Renal cortex interstitium (tissue), 11 donors: ENCODE measurements at regions not wholly inside any gene's neighbourhood (a gene's known extent, or its start where the extent isn't known, plus 50 kb on each side); places are given as distances from the start of the nearest gene placed in this dataset.
"Not testable (repeated sequence)": the region's sequence is repeated elsewhere in the genome, so short reads cannot be mapped to it uniquely, and the experiment has no call there.

Experiments used
- DNase-seq, 11 donors: peaks; one replicate each; pipeline ENCODE4 v3.0.0-alpha.2; 2013; ENCODE audit warnings: low read depth in 9 of 11, low spot score in 4 of 11; ENCODE audit errors: extremely low read depth in 1 of 11

DNA sequence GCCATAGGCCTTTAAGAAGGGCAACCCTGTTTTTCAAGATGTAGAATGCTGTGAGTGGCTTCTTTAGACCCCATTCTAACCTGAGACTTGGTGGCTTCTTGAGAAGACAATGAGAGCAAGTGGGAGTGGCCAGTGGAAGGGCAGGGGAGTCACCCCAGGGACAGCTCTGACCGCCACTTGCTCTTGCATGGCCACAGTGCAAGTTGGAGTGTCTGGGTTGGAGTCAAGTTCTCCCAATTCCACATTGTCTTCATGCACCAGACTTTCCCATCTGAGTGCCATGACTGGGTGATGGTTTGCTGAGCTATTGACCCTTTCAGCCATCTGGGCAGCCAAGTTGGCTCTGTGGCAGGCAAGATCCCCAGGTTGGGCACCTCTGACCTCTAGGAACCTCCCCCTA lies 148.0 kb upstream of the SKOR2 start:
- no peak for DNase-seq

DNA sequence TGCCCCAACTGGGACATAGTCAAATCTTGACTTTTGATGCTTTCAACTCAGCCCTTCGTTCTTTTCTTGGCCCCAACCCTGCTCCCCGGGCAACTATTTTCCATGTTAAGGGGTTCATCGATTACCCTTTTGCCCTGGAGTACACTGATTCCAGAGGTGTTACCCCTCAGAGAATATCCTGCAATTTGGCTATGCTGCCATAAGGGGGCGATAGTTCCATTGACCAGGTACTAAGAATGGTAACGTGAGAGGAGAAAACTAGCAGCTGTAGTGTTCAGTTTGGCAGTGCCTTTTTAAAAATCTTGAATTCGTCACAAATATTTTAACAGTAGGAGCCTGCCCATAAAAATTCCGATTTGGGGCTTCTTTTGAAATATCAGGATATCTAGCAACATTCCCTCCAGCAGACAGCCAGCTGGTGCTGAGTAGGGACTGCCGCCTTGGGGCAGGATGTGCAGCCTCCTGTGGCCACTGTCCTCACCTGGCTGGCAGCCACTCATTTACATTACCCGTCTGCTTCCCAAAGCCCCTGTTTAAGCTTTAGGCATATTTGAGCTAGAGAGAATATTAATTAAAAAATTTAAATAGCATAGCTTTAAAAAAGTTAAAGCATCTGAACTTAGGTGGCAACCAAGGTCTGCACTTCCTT lies 146.3 kb upstream of the SKOR2 start:
- no peak for DNase-seq

DNA sequence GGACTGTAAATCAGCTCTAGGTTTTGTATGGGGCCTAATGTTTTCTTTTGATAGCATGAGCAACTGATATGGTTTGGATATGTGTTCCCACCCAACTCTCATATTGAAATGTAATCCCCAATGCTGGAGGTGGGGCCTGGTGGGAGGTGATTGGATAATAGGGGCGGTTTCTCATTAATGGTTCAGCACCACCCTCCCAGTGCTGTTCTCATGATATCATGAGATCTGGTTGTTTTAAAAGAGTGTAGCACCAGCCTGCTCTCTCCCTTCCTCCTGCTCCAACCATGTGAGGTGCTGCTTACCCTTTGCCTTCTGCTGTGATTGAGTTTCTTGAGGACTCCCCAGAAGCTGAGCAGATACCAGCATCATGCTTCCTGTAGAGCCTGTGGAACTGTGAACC lies 140.2 kb upstream of the SKOR2 start:
- DNase-seq = no peak

DNA sequence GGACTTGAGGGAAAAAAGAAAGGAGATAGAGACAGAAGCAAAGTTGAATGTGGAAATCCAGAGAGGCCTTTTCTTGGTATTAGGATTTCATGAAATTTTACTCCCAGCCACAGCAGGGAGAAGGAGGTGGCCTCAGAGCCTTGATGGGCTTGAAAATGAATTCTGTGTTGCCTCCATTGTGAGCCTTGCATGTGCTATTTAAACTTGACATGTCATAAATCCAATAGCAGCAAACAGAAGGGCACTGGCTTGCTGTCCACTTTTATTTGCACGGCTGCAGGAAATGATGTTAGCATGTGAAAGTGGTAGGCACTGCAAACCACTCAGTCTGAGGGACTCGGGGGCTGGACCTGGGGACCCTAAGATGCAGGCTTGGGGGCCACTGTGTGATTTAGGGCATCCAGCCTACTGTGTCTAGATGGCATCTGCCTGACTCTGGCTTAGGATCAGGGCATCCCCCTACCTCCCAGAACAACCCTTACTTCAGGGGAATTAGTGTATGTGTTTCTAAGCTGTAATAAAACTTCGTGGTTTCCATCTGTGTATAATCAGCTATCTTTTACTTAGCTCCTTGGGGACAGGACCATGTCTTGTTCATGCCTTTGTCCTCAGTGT lies 139.1 kb upstream of the SKOR2 start:
- DNase-seq = no peak

DNA sequence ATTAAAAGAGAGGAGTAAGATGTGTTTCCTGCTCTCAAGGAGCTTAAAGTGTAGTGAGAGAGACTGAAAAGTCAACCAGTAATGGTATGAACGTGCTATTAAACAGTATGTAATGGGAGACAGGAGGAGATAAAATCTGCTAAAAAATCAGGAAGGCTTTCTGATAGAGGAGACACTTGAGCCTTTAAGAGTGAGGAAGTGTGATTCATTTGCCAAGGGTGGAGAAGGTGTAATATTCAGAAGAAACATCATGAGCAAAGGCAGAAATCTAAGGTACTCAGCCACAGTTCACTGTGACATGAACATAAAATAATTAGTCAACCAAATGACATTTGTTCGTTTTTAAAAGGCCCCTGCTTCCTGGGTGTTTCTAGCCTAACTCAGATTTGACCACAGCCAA lies 137.8 kb upstream of the SKOR2 start:
- no peak for DNase-seq

DNA sequence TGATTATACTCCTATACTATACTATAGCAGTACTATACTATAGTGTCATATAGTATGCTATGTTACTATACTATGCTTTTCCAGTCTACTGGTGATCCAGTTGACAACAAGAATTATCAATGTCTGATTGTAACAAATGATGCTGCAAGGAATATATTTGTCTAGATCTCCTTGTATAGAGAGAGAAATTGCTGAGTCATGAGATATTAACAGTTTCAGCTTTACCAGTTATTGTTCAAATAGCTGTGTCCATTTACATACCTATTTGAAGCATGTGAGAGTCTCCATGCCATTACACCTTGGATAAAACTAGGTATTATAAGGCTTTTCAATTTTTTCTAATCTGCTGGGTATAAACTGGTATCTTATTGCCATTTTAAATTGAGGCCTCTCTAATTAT lies 136.4 kb upstream of the SKOR2 start:
- no peak for DNase-seq

DNA sequence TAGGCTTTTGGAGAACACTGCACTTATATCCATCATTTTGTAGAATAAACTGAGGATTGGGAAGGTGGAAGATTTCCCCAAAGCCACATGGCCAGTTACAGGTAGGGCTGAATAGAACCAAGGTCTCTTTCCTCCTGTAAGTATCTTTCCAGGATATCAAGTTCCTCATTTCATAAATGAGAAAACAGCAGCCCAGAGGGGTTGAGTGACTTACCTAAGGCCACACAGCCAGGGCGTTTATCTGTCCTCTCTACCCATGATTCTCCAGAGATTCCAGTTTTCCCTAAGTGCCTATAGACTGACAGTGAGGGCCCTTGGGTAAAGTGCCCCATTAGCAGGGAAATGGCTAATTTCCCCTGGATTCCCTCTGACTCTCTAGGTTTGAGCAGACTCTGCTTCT lies 132.3 kb upstream of the SKOR2 start:
- DNase-seq = no peak

DNA sequence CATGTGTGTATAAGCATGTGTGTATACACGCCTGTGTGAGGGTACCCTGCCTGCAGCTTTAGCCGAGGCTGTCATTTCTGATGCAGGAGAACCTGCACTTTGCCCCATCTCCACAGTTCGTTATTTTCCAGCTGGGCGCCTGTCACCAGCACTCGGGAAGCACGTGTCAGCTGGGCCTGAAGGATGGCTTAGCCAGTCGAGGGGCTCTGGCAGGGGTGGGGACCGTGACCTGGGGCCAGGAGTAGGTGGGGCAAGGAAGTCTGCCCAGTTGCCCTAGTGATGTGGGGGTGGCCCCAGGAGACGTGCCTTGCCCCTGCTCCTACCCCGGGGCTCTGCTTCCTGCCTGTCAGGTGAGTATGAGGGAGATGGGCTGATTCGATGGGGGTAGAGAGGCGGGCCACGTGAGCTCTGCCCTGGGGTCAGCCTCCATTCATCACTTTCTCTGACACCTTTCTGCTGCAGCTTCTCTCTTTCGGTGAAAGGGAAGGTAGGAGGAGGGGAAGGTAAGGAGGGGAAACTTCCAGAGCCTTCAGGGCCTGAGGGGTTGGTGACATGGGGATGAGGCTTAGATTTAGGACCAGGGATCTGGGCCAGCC lies 130.6 kb upstream of the SKOR2 start:
- DNase-seq = no peak

DNA sequence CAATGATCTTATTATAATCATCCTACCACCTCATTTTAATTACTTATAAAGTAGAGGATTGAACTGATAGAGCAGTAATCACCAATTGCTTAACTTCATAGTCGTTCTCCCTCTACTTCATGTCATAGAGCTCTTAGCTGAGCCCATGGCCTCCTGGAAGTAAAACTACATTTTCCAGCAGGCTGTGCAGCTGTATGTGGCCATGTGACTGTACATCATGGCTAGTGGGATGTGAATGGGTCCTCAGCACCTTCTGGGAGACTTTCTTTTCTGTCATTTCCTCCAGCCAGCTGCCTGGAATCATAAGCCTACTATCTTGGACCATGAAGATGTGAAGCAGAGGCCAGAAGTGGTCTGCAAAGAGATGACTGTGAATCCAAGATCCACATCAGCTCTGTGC lies 128.7 kb upstream of the SKOR2 start:
- no peak for DNase-seq

DNA sequence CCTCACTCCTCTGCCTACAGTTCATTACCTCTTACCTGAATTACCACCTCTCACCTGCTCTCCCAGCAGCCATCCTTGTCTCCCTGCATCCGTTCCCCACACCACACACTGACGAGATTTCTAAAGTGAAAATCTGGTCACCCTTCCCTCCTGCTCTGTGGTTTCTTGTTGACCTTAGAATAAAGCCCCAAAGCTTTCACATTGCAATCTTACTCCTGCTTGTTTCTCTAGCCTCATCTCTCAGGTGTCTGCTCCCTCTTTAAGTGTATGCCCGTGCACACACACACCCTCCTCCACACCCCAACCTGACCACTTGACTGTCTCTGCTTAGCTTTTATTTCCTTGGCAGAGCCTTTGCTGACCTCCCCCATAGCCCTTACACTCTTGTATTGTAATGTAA lies 122.0 kb upstream of the SKOR2 start:
- DNase-seq = no peak

DNA sequence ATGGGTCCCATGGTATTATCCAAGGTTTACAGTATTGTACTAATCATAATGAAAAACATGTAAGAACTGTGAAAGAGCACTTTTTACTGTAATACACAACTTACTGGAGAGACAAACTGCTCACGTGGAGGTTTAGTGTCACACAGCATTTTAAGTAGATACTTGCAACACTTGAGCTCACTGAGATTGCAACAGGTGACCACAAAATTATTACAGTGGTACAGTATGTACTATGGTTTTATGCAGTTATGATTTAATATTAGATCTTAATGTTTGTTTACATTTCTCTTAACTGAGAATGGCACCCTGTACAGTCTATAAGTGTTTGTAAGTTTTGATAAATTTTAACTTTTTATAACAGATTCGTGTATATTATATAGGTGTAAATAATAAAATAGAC lies 118.6 kb upstream of the SKOR2 start:
- DNase-seq = no peak

DNA sequence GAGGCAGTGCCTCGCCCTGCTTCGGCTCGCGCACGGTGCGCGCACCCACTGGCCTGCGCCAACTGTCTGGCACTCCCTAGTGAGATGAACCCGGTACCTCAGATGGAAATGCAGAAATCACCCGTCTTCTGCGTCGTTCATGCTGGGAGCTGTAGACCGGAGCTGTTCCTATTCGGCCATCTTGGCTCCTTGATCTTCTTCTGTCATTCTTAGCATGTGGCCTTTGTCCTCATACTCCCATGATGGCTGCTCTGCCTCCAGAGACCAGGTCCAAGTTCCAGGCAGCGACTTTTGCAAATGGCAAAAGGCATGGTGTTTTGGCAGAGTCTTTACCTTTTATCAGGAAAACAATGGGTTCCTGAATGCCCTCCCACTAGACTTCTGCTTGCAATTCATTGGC lies 102.6 kb upstream of the SKOR2 start:
- not testable (repeated sequence) for DNase-seq

DNA sequence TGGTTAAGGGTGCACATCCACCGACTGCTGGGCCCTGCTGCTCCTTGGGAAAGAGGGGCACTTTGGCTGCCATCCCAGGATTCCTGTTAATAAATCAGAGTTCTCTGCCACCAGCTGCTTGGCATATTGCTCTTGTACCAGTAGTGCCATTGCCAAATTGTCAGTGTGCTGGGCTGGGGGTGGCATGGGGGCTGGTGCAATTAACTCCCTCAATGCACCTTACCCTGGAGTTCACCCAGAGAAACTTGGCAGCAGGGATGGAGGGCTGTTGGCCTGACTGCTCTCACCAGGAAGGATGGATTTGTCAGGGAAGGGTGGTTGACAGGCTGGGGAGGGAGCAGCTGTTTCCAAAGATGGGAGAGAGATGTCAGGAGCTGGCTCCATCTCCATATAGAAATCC lies 94.6 kb upstream of the SKOR2 start:
- DNase-seq = no peak

DNA sequence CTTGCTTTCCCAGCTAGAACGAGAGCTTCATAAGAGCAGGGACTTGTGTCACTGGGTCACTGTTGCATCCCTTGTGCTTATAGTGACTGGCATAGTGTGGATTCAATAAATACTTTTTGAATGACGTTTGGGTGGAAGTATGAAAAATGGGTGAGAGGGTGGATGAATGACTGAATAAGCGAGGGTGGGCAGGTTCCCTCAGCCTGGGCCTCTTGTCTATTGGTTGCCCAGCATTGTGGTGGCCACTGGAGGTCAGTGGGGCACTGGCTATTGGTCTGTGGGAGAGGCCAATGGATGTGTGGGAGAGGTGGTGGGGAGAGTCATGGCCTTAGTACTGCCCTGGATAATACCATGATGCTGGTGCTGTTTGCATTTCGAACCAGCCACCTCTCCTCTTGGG lies 93.8 kb upstream of the SKOR2 start:
- DNase-seq = no peak

DNA sequence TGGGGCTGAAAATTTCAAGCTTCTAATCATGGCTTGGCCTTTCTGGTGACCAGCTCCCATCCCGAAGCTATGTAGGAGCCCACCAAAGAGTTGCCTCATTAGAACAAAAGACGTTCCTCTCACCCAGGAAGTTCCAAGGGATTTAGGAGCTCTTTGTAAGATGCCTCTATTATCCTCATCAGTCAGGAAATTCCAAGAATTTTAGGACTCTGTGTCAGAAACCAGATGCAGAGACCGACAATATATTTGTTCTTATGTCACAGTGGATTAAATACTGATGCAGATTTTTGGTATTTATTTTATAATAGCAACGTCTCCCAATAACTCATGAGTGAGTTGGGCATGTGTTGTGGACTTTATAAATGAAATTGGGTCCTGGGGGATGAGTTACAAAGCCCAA lies 91.8 kb upstream of the SKOR2 start:
- DNase-seq = no peak

DNA sequence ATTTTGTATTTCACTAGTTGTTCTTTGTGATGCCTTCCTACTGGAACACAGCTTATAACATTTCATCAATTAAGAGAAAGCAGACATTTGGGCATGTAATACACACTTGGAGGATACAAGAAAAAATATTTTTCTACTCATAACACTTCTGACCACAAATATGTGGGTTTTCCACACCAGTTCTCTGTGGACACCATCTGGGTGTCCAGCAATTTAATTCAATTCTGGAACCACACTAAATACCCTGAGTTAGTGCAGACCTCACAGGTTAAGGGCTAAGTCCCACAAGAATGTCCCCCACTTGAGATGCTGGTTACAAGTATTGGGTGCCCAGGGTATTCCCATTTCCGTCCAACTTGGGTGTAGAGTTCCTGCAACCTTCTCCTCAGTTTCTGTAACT lies 91.1 kb upstream of the SKOR2 start:
- no peak for DNase-seq

DNA sequence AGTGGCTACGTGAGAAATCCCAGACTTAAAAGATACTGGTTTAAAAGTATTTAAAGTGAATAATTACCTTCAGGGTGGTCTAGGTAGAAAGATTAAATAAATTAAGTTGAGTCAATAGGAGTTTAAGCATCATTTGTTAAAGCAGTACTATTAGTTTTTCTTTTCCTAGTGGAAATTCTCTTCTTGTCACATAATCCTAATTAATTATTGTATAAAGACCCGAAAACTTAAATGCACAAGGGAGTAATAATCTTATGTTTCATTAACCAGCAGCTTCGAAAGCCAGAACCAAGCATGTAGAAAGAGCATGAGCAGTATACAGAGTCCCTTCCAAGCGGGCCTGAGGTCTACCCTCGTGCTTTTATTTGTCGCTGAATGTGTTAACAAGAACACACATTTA lies 90.2 kb upstream of the SKOR2 start:
- no peak for DNase-seq

DNA sequence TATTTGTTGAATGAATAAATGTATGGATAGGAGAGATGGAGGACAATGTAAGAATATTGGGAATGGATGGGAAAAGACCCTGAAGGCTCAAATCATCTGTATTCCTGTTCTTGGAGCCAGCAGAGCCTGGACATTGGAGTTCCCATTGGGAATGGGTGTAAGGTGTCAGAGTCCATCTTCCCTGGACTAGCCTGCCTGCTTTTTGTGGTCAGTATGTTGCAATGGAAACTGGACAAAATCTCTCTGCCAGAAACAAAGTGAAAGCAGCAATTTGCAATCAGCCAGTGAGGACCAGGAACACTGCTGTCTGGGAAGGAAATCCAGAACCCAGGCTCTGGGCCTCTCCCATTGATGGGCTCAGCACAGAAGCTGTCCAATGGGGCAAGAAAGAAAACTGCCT lies 83.5 kb upstream of the SKOR2 start:
- DNase-seq = no peak

DNA sequence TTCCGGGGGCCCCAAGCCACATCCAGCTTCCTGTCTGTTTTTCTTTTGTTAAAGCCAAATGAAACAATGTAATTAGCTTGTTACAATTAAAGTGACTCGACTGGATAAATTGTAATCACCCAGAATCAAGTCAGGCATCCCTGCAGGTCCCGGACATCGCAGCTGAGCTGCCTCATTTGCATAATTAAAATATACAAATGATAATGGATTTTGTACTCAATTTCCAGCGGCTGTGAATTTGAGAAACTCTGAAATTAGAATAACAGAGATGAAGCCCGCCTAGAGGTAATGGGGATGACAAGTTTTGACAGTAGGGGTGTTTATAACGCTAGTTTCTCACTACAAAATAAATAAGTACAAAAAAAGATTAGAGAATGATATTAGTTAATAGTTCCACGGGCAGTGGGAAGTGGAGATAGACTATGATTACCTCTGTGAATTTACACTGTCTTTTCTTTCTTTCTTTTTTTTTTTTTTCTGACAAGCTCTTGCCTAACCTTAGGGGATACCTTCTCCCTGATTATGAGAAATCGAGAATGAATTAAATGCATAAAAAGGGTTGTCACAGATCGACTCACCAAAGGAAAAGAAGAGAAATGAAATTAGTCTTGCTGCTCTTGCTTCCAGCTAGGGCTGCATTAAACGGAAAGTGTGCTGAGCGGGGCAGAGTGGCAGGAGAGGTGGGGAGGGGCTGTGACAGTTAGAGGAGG lies 82.6 kb upstream of the SKOR2 start:
- DNase-seq = no peak

DNA sequence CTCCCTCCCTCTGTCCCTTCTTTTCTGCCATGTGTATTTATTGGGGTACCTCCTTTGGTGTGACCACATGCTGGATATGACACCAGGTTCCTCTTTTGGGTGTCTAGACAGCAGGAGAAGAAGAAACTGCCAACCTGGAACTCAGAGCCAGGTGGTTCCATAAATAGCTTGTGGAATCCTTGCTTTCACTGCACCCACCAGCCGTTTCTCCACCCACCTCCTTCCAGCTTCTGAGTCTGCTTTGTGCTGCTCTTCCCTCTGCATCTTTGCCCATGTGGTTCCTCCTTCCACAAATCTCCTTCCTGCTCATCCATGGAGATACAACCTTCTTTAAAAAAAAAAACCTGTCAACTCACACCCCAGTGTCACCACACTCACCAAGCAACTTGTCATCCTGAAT lies 80.2 kb upstream of the SKOR2 start:
- no peak for DNase-seq

DNA sequence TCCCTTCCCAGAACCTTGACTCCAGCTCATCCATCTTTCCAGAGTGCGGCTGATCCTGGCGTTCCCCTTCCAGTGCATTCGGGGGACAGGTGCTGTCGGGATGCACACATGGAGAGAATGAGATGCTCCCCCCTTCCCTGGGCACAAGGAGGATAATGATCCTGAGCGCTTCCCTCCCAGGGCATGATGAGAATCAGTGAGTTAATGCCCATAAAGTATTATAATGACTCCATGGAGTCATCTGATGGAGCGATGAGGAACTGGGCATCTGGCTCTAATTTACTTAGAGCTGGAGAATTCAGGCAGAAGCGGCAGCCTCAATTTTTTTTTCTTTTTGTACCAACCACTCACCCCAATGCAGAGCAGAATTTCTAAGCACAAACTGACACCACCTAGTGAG lies 79.6 kb upstream of the SKOR2 start:
- no peak for DNase-seq
